ENCODE measurements at regions not wholly inside any gene's neighbourhood (a gene's known extent, or its start where the extent isn't known, plus 50 kb on each side); places are given as distances from the start of the nearest gene placed in this dataset.

DNA sequence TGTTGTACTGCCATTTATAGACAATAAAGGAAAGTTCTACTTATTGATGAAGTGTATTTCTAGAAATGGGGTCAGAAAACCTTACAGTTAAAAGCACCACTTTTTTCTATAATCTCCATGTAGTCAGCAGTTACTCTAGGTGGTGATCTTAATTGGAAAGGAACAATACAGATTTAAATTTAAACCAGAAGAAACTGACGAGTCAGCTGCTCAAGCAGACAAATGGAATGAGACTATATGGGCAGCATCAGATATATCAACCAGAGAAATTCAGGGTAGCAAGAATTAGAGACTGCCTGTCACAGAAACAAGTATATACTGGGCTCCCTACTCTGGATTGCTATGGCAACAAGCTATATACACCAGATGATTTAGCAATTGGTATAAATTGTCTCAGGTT is 99.6 kb upstream of the SCG2 start:
- TF ChIP-seq, protein P1, sequence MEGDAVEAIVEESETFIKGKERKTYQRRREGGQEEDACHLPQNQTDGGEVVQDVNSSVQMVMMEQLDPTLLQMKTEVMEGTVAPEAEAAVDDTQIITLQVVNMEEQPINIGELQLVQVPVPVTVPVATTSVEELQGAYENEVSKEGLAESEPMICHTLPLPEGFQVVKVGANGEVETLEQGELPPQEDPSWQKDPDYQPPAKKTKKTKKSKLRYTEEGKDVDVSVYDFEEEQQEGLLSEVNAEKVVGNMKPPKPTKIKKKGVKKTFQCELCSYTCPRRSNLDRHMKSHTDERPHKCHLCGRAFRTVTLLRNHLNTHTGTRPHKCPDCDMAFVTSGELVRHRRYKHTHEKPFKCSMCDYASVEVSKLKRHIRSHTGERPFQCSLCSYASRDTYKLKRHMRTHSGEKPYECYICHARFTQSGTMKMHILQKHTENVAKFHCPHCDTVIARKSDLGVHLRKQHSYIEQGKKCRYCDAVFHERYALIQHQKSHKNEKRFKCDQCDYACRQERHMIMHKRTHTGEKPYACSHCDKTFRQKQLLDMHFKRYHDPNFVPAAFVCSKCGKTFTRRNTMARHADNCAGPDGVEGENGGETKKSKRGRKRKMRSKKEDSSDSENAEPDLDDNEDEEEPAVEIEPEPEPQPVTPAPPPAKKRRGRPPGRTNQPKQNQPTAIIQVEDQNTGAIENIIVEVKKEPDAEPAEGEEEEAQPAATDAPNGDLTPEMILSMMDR (IDR thresholded peaks at IDR 0.05; ENCODE audit: insufficient read depth, low read depth, low read length, missing control alignments), result no peak
- DNase-seq (ENCODE audit: low read depth), result no peak
- H3K4me3 ChIP-seq (ENCODE audit: low read length), result no peak overlapping the region

DNA sequence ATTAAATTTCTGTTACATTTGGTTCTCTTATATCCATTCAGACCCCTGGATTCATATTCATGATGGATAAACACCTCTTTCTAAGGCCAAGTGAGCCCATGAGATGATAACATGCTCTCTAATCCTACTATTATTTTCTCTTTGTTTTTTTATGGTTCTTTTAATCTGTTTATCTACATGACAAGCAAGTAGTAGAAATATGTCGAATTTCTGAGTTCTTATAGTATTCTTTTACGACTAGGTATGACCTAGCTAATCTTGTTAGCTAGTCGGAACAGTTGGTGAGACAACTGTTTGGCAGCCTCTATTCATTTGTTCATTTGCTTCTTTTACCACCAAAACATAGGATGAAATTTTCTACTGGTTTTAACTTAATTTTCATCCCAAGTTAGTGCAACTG is 98.1 kb upstream of the SCG2 start:
- TF ChIP-seq, protein P1 (IDR thresholded peaks at IDR 0.05; ENCODE audit: insufficient read depth, low read depth, low read length, missing control alignments), result no peak
- no peak overlapping the region for H3K4me3 ChIP-seq (ENCODE audit: low read length)
- no peak for DNase-seq (ENCODE audit: low read depth)

DNA sequence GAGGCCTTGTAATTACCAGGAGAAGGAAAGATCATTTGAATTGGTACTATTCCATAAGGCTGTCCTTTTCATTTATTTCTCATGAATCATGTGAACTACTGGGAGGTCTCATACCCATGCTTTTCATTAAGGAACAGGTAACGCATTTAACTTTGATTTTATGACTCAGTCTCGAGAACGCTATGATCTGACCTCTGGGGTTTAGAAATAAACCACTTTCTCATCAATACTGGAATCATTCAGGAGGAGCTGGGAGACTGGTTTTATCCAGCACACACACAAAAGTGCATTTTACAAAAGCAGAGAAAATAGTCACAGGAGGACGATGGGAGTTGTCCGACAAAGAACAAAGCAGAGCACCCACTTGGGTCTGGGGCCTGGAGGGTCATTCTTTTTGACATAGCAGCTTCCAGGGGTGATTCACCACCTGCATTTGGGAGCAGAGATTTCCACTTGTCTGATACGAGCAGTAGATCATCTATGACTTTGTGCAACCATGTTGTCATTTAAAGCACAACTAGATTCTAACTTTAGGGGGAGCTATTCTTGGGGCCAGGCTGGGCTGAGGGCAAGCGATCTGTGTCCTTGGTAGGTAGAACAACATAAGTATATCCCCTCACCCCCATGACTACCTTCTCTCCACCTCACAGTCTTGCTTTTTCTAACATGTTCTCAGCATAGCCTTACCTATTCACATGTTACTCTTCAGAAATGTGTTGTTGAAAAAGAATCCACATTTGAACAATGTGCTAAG is 95.9 kb upstream of the SCG2 start:
- no peak overlapping the region for H3K4me3 ChIP-seq (ENCODE audit: low read length)
- TF ChIP-seq, protein P1 (IDR thresholded peaks at IDR 0.05; ENCODE audit: insufficient read depth, low read depth, low read length, missing control alignments), result no peak
- DNase-seq (ENCODE audit: low read depth), result peak; percentile 74

DNA sequence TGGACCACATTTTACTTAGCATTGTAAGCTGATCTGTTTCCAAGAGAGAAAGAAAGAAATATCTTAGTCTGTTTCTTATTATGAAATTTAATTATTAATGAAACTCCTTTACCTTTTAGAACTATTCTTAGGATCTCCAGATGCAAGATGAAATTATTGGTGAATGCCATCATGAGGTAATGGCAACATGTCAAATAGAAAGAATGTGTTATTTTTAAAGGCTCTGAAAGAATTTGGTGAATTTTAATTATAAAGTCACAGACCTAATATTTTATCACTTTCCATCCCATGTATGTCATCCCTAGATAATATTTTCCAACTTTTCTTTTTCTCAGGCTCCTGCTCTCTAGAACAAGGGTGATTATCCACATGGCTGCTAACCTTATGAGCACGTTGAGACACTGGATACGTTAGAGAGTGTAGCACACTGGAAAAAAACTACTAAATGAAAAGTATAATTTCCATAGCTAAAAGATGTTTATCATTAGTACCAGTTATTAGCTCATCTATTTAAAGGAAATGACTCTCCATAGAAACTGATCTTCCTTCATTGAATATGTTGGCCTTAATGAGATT is 95.2 kb upstream of the SCG2 start:
- H3K4me3 ChIP-seq (ENCODE audit: low read length), result no peak overlapping the region
- TF ChIP-seq, protein P1 (IDR thresholded peaks at IDR 0.05; ENCODE audit: insufficient read depth, low read depth, low read length, missing control alignments), result no peak
- no peak for DNase-seq (ENCODE audit: low read depth)

DNA sequence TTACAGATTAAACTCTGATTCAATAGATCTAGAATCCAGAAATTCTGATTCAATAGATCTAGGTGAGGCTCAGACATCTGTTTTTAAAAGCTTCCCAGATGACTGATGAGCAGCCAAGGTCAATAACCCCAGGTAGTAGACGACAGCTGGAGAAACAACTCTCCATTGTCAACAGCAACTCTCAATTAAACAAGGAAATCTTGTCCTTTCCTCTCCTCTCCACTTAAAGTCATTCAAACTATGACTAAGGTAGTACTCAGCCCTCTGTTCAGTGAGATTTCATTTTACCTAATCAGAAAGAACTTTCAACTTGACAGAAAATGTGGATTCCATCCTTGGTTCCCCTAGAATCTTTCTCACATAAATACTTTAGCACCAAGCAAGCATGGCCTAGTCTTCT is 94.6 kb upstream of the SCG2 start:
- TF ChIP-seq, protein P1 (IDR thresholded peaks at IDR 0.05; ENCODE audit: insufficient read depth, low read depth, low read length, missing control alignments), result no peak
- peak; percentile 84 for DNase-seq (ENCODE audit: low read depth)
- H3K4me3 ChIP-seq (ENCODE audit: low read length), result no peak overlapping the region

DNA sequence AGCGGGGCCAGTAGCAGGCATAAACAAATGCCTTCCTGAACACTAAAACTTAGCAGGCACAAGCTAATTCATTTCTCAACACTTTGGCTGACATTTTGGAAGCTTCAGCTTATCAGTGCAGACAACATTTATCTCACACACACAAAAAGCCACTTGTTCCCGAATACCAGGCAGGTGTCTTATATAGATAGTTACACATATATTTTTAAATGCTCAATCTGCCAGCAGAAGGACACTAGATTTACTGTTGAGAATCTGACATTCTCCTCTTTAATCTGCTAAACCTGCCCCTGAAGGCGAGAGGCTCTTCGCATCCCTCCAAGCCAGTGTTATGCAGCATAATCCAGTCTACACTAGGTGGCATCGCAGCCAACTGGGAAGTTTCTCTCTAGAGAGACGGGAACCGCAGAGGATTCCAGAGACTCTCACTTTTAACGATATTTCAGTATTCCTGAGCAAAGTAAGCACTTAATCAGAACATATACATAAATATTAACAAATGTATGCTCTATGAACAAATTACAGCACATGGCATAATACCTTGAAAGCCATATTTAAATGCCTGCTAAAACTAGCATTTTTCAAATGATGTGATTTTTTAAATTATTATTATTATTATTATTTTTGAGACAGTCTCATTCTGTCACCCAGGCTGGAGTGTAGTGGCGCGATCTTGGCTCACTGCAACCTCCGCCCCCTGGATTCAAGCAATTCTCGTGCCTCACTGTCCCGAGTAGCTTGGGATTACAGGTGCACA is 90.2 kb upstream of the SCG2 start:
- H3K4me3 ChIP-seq (ENCODE audit: low read length), result no peak overlapping the region
- TF ChIP-seq, protein P1 (IDR thresholded peaks at IDR 0.05; ENCODE audit: insufficient read depth, low read depth, low read length, missing control alignments), result peak; percentile 89
- peak; percentile 61 for DNase-seq (ENCODE audit: low read depth)

Measured in epithelial cell of esophagus (primary cell).